ENCODE measurements at regions not wholly inside any gene's neighbourhood (a gene's known extent, or its start where the extent isn't known, plus 50 kb on each side); places are given as distances from the start of the nearest gene placed in this dataset.
A peak's percentile ranks its signal among the peaks of the same experiment; 100 is the strongest.

DNA sequence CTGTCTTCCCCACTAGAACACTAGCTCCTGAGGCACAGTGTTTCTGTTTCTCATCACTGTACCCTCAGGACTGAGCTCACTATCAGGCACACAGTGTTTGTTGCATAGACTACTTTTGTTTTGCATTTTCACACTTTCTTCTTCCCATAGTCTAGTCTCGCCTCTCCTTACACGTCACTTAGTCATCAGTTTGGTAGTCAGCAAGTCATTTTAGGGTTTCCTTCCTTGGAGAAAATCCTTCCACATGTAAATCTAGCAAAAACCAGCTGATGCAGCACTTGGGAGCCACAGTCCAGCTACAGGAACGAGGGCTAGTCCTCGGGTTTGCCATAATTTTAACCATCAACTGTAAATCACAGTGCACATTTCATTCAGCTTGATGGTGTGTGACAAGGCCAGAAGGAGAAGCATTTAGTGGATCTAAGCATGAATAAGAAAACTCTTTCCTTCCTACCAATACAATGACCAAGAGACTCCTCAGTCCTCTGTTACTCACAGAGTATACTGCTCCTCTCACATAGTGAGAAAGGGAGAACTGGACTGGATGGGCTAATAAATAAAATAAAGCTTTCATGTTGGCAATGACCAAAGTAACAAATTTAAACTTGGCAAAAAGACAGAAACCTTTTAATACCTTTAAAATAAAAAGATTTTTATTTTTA is 221.0 kb downstream of the KLF12 start:
- ChIA-PET CTCF (no interaction called here), POLR2A (interaction anchor here (1.4 kb wide), 1 partner anchor 17 kb away, joined by 3 read pairs; no protein-coding TSS in a partner anchor)
- Mint-ChIP-seq H3K36me3 (ENCODE audit: low read depth) (no peaks in the 10 kb centered on the region), H3K27ac (peak overlapping the region; percentile 13), H3K9me3 (no peaks in the 10 kb centered on the region), H3K4me3 (no peak overlapping the region), H3K4me1 (ENCODE audit: low read depth) (peaks cover 72% of the 10 kb centered on the region), H3K27me3 (no peaks in the 10 kb centered on the region)
- no peaks in the 10 kb centered on the region for H3K36me3 ChIP-seq (ENCODE audit: insufficient read depth, low read length)
- no peak for ATAC-seq (ENCODE audit: poor library complexity)
- peaks cover 8% of the 10 kb centered on the region for H3K4me1 ChIP-seq (ENCODE audit: insufficient read depth, low read length)
- no peak for DNase-seq
- no peak overlapping the region for H3K4me3 ChIP-seq (ENCODE audit: low read length)
- TF ChIP-seq, protein P1, sequence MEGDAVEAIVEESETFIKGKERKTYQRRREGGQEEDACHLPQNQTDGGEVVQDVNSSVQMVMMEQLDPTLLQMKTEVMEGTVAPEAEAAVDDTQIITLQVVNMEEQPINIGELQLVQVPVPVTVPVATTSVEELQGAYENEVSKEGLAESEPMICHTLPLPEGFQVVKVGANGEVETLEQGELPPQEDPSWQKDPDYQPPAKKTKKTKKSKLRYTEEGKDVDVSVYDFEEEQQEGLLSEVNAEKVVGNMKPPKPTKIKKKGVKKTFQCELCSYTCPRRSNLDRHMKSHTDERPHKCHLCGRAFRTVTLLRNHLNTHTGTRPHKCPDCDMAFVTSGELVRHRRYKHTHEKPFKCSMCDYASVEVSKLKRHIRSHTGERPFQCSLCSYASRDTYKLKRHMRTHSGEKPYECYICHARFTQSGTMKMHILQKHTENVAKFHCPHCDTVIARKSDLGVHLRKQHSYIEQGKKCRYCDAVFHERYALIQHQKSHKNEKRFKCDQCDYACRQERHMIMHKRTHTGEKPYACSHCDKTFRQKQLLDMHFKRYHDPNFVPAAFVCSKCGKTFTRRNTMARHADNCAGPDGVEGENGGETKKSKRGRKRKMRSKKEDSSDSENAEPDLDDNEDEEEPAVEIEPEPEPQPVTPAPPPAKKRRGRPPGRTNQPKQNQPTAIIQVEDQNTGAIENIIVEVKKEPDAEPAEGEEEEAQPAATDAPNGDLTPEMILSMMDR (IDR thresholded peaks at IDR 0.05) = no peak
- no peaks in the 10 kb centered on the region for H3K27me3 ChIP-seq (ENCODE audit: control insufficient read depth in 1 of 2, insufficient read depth in 2 of 2, low read length in 2 of 2)
- H3K9me3 ChIP-seq (ENCODE audit: control insufficient read depth in 1 of 2, insufficient read depth in 1 of 2, low read length in 2 of 2) = no peaks in the 10 kb centered on the region
- H3K27ac ChIP-seq (ENCODE audit: low read depth in 1 of 2, low read length in 2 of 2) = no peak overlapping the region
- intact Hi-C loops (cut with DNase I, micrococcal nuclease) = no loop called here

DNA sequence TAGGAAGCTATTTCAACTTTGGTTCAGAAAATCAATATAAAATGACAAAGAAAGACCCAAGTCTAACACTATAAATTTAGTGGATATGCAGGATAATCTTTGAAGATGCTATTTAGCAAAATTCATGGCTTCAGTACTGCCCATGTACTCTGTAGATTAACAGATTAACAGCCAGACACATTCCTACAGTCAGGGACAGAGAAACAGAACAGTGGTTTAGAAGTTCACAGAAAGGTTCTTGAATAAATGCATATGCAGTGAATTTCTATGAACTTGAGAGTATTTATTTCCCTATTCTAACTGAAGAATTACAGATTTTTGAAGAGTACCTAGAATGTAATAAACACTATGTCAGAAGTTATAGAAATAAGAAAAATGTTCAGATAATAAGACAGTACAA is 222.8 kb downstream of the KLF12 start:
- TF ChIP-seq, protein P1 (IDR thresholded peaks at IDR 0.05) = no peak
- no peak overlapping the region for H3K4me3 Mint-ChIP-seq
- Histone ChIP-seq H3K9me3 (ENCODE audit: control insufficient read depth in 1 of 2, insufficient read depth in 1 of 2, low read length in 2 of 2) (no peaks in the 10 kb centered on the region), H3K27me3 (ENCODE audit: control insufficient read depth in 1 of 2, insufficient read depth in 2 of 2, low read length in 2 of 2) (no peaks in the 10 kb centered on the region), H3K4me1 (ENCODE audit: insufficient read depth, low read length) (peaks cover 8% of the 10 kb centered on the region), H3K36me3 (ENCODE audit: insufficient read depth, low read length) (no peaks in the 10 kb centered on the region), H3K27ac (ENCODE audit: low read depth in 1 of 2, low read length in 2 of 2) (no peak overlapping the region), H3K4me3 (ENCODE audit: low read length) (no peak overlapping the region)
- intact Hi-C loops (cut with DNase I, micrococcal nuclease) = no loop called here
- H3K27me3 Mint-ChIP-seq = no peaks in the 10 kb centered on the region
- H3K36me3 Mint-ChIP-seq (ENCODE audit: low read depth) = no peaks in the 10 kb centered on the region
- POLR2A ChIA-PET = no interaction called here
- ATAC-seq (ENCODE audit: poor library complexity) = no peak
- no peaks in the 10 kb centered on the region for H3K9me3 Mint-ChIP-seq
- no peak for DNase-seq
- H3K4me1 Mint-ChIP-seq (ENCODE audit: low read depth) = peaks cover 53% of the 10 kb centered on the region
- H3K27ac Mint-ChIP-seq = peak overlapping the region; percentile 24
- CTCF ChIA-PET = interaction anchor here (1.1 kb wide), 1 partner anchor 23 kb away, joined by 3 read pairs; no protein-coding TSS in a partner anchor

DNA sequence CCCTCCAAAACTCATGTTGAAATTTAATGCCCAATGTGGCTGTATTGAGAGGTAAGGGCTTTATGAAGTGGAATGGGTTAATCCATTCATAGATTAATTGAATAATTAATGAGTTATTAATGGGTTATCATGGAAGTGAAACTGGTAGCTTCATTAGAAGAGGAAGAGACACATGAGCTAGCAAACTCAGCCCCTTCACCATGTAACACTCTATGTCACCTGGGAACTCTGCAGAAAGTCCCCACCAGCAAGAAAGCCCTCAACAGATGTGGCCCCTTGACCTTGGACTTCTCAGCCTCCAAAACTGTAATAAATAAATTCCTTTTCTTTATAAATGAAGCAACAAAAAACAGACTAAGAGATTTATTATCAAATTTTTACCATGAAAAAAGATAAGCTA is 223.5 kb downstream of the KLF12 start:
- peaks cover 8% of the 10 kb centered on the region for H3K4me1 ChIP-seq (ENCODE audit: insufficient read depth, low read length)
- ChIA-PET CTCF (no interaction called here), POLR2A (no interaction called here)
- no peaks in the 10 kb centered on the region for H3K27me3 ChIP-seq (ENCODE audit: control insufficient read depth in 1 of 2, insufficient read depth in 2 of 2, low read length in 2 of 2)
- Mint-ChIP-seq H3K36me3 (ENCODE audit: low read depth) (no peaks in the 10 kb centered on the region), H3K4me3 (no peak overlapping the region), H3K4me1 (ENCODE audit: low read depth) (peaks cover 47% of the 10 kb centered on the region), H3K27me3 (no peaks in the 10 kb centered on the region), H3K9me3 (no peaks in the 10 kb centered on the region), H3K27ac (no peak overlapping the region)
- H3K36me3 ChIP-seq (ENCODE audit: insufficient read depth, low read length) = no peaks in the 10 kb centered on the region
- intact Hi-C loops (cut with DNase I, micrococcal nuclease) = no loop called here
- no peaks in the 10 kb centered on the region for H3K9me3 ChIP-seq (ENCODE audit: control insufficient read depth in 1 of 2, insufficient read depth in 1 of 2, low read length in 2 of 2)
- DNase-seq (no peak), ATAC-seq (ENCODE audit: poor library complexity) (no peak)
- TF ChIP-seq, protein P1 (IDR thresholded peaks at IDR 0.05) = no peak
- no peak overlapping the region for H3K4me3 ChIP-seq (ENCODE audit: low read length)
- H3K27ac ChIP-seq (ENCODE audit: low read depth in 1 of 2, low read length in 2 of 2) = no peak overlapping the region
